ENCODE measurements at regions not wholly inside any gene's neighbourhood (a gene's known extent, or its start where the extent isn't known, plus 50 kb on each side); places are given as distances from the start of the nearest gene placed in this dataset.
"Not testable (repeated sequence)": the region's sequence is repeated elsewhere in the genome, so short reads cannot be mapped to it uniquely, and the experiment has no call there.

DNA sequence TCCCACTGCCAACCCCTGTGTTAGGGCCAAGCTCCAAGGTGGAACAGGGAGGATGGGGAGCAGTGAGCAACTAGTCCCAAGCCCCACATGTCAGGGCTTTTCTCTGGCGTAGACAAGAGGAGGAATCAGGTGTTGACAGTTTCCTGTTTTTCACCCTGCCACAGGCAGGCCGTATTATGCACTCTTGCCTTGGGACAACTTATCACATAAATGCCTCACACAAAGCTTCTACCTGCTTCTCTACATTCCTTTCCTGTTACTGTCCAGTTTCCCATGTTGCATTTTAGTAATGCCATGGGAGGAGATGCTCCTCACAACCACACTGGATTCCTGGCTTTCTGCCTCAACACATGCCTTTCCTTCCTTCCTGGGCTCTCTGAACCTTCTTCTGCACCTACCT, 381.2 kb upstream of the ATP11B start:
- TF ChIP-seq, protein P1, sequence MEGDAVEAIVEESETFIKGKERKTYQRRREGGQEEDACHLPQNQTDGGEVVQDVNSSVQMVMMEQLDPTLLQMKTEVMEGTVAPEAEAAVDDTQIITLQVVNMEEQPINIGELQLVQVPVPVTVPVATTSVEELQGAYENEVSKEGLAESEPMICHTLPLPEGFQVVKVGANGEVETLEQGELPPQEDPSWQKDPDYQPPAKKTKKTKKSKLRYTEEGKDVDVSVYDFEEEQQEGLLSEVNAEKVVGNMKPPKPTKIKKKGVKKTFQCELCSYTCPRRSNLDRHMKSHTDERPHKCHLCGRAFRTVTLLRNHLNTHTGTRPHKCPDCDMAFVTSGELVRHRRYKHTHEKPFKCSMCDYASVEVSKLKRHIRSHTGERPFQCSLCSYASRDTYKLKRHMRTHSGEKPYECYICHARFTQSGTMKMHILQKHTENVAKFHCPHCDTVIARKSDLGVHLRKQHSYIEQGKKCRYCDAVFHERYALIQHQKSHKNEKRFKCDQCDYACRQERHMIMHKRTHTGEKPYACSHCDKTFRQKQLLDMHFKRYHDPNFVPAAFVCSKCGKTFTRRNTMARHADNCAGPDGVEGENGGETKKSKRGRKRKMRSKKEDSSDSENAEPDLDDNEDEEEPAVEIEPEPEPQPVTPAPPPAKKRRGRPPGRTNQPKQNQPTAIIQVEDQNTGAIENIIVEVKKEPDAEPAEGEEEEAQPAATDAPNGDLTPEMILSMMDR (IDR thresholded peaks at IDR 0.05; ENCODE audit: borderline replicate concordance, control extremely low read depth, extremely low read depth, insufficient read depth, missing control alignments), result no peak
- in situ Hi-C loops (cut with MboI; ENCODE audit: low sequenced_read_pairs, unreplicated experiment), result no loop called here
- DNase-seq (ENCODE audit: low spot score), result no peak

DNA sequence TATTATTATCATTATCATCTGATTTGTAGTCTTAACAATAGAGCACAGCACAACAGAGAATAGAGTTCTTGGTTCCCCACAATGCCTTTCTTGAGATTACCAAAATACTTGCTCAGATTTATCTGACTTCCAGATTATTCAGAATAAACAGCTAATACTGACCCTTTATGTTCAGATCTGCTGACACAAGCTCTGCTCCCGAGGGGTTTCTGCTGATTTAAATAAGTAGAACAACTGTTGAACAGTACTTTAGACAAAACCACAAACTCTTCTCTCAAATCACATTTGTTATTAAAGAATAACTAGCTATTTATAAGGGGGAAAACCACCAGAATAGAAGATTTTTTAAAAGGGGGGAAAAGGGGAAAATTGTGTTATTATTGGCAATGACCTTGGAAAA, 380.2 kb upstream of the ATP11B start:
- no peak for DNase-seq (ENCODE audit: low spot score)
- TF ChIP-seq, protein P1 (IDR thresholded peaks at IDR 0.05; ENCODE audit: borderline replicate concordance, control extremely low read depth, extremely low read depth, insufficient read depth, missing control alignments), result no peak
- in situ Hi-C loops (cut with MboI; ENCODE audit: low sequenced_read_pairs, unreplicated experiment), result no loop called here

DNA sequence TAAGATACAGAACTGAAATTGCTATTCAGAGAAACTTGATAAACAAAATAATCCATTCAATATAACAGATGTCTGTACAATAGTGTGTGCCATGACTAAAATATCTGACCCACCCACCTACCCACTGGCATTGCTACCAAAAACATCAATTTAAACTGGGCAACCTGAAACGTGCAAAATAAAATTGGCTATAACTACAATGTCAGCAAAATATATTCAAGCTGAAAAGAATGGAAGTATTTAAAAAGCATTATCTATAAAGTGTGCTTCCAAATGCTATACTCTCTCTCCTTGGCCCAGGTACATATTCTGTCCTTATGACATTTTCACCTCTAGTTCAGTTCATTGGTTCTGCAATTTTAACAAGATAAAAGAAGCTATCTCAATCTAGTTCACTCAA, 379.6 kb upstream of the ATP11B start:
- DNase-seq (ENCODE audit: low spot score), result no peak
- in situ Hi-C loops (cut with MboI; ENCODE audit: low sequenced_read_pairs, unreplicated experiment), result no loop called here
- TF ChIP-seq, protein P1 (IDR thresholded peaks at IDR 0.05; ENCODE audit: borderline replicate concordance, control extremely low read depth, extremely low read depth, insufficient read depth, missing control alignments), result no peak

DNA sequence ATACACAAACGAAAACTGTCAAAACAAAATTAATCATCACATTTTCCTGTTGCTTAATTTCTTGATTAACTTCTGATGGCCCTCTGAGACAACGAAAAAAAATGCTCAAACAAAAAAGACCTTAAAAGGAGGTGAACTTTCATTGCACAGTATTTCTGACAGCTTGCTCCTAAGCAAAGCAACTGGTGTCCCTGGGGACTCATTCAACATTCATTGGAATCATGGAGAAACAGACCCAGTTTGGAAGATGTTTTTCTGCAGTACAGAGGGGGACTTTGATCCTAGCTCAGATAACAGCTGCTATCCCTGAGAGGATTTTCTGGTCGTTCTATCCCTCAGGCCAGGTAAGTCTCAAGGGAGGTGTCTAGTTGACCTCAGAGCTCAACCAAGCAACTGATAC, 378.7 kb upstream of the ATP11B start:
- DNase-seq (ENCODE audit: low spot score), result no peak
- TF ChIP-seq, protein P1 (IDR thresholded peaks at IDR 0.05; ENCODE audit: borderline replicate concordance, control extremely low read depth, extremely low read depth, insufficient read depth, missing control alignments), result no peak
- in situ Hi-C loops (cut with MboI; ENCODE audit: low sequenced_read_pairs, unreplicated experiment), result no loop called here

DNA sequence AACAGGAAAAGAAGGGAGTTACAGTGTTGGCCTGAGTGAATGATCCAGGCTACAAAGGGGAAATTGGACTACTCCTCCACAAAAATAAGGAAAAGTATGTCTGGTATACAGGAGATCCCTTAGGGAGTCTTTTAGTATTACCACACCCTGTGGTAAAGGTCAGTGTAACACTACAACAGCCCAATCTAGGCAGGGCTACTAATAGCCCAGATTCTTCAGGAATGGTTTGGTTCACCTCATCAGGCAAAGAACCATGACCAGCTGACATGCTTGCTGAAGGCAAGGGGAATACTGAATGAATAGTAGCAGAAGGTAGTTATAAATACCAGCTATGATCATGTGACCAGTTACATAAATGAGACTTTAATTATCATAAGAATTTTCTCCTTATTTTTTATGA, 372.6 kb upstream of the ATP11B start:
- no peak for DNase-seq (ENCODE audit: low spot score)
- TF ChIP-seq, protein P1 (IDR thresholded peaks at IDR 0.05; ENCODE audit: borderline replicate concordance, control extremely low read depth, extremely low read depth, insufficient read depth, missing control alignments), result no peak
- in situ Hi-C loops (cut with MboI; ENCODE audit: low sequenced_read_pairs, unreplicated experiment), result no loop called here

DNA sequence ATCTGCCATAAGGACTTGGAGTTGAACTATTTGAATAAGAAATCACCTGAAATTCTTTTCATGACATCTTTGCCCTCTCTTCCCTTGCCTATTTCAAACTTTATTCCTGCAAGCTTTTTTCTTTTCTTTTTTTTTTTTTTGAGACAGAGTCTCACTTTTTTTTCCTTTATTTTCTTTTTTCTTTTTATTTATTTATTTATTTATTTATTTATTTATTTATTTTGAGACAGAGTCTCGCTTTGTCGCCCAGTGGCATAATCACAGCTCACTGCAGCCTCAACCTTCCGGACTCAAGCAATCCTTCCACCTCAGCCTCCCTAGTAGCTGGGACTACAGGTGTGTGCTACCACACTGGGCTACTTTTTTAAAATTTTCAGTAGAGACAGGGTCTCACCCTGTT, 369.3 kb upstream of the ATP11B start:
- TF ChIP-seq, protein P1 (IDR thresholded peaks at IDR 0.05; ENCODE audit: borderline replicate concordance, control extremely low read depth, extremely low read depth, insufficient read depth, missing control alignments), result no peak
- no peak for DNase-seq (ENCODE audit: low spot score)
- in situ Hi-C loops (cut with MboI; ENCODE audit: low sequenced_read_pairs, unreplicated experiment), result no loop called here

DNA sequence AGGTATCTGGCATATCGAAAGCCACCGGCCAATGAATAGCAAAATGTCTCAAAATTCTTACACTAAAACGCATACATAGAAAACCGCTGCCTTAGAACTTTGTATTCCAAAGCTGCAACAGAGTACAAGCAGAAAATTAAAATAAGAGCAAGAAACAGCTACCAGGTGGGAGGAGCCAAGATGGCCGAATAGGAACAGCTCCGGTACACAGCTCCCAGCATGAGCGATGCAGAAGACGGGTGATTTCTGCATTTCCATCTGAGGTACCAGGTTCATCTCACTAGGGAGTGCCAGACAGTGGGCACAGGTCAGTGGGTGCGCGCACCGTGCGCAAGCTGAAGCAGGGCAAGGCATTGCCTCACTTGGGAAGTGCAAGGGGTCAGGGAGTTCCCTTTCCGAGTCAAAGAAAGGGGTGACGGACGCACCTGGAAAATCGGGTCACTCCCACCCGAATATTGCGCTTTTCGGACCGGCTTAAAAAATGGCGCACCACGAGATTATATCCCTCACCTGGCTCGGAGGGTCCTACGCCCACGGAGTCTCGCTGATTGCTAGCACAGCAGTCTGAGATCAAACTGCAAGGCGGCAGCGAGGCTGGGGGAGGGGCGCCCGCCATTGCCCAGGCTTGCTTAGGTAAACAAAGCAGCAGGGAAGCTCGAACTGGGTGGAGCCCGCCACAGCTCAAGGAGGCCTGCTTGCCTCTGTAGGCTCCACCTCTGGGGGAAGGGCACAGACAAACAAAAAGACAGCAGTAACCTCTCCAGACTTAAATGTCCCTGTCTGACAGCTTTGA, 367.2 kb upstream of the ATP11B start:
- in situ Hi-C loops (cut with MboI; ENCODE audit: low sequenced_read_pairs, unreplicated experiment); DNase-seq (ENCODE audit: low spot score): not testable (repeated sequence)

DNA sequence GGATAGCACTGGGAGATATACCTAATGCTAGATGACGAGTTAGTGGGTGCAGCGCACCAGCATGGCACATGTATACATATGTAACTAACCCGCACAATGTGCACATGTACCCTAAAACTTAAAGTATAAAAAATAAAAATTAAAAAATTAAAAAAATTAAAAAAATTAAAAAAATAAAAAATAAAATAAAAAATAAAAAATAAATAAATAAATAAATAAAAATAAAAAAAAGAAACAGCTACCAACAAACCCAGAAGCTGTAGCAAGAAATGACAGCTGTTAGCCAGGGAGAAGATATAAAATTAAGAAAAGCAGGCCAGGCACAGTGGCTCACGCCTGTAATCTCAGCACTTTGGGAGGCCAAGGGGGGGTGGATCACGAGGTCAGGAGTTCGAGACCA, 361.3 kb upstream of the ATP11B start:
- DNase-seq (ENCODE audit: low spot score); in situ Hi-C loops (cut with MboI; ENCODE audit: low sequenced_read_pairs, unreplicated experiment): not testable (repeated sequence)
